Caco-2 (cell line): ENCODE measurements at regions not wholly inside any gene's neighbourhood (a gene's known extent, or its start where the extent isn't known, plus 50 kb on each side); places are given as distances from the start of the nearest gene placed in this dataset.

Experiments used
- BruUV-seq: library from RNA; stranded (reverse); fragments of 400-500 nt; replicated peaks from 2 replicates; lab custom pipeline; 2021; lab: Mats Ljungman, UMichigan
- CTCF ChIA-PET: fragments of 300-600 bp; sonication (Branson Sonifier 250); formaldehyde crosslinking; loops from one replicate; lab custom pipeline; 2022; ENCODE audit warnings: antibody characterized with exemption; lab: Charles Lee
- POLR2A ChIA-PET: fragments of 300-600 bp; sonication (Branson Sonifier 250); formaldehyde crosslinking; loops from one replicate; lab custom pipeline; 2022; ENCODE audit warnings: antibody characterized with exemption; lab: Charles Lee
- DNase-seq, 2 experiments: peaks; one replicate each; pipeline versions ENCODE4 v3.0.0 to v3.0.0-alpha.2; 2020 to 2022
- H3K27me3 ChIP-seq: replicated peaks from 2 replicates; pipeline ENCODE4 v1.6.0; 2011; ENCODE audit warnings: low read length; ENCODE audit not compliant: control insufficient read depth, insufficient read depth
- H3K36me3 ChIP-seq: 2 replicates; pipeline ENCODE4 v1.5.1; 2011; ENCODE audit warnings: low read length; ENCODE audit not compliant: control insufficient read depth, insufficient read depth
- H3K4me1 ChIP-seq: fragments of 250-450 bp; sonication (Bioruptor Pico); 2 replicates; pipeline ENCODE4 v1.5.1; 2020; ENCODE audit warnings: mild to moderate bottlenecking
- H3K4me3 ChIP-seq: 2 replicates; pipeline ENCODE4 v1.5.1; 2011; ENCODE audit warnings: low read depth, mild to moderate bottlenecking, control low read depth, low read length
- H3K9me3 ChIP-seq: fragments of 250-450 bp; sonication (Bioruptor Pico); 2 replicates; pipeline ENCODE4 v1.5.1; 2020; ENCODE audit warnings: mild to moderate bottlenecking, moderate library complexity
- H3K27ac Mint-ChIP-seq: one replicate; pipeline ENCODE4 v1.8.0; 2022; ENCODE audit warnings: mixed read lengths; ENCODE audit not compliant: unreplicated experiment
- H3K27me3 Mint-ChIP-seq: one replicate; pipeline ENCODE4 v1.8.0; 2022; ENCODE audit warnings: mixed read lengths; ENCODE audit not compliant: insufficient read depth, unreplicated experiment
- H3K36me3 Mint-ChIP-seq: one replicate; pipeline ENCODE4 v1.8.0; 2022; ENCODE audit warnings: mild to moderate bottlenecking, mixed read lengths; ENCODE audit not compliant: insufficient read depth, unreplicated experiment
- H3K4me1 Mint-ChIP-seq: one replicate; pipeline ENCODE4 v1.8.0; 2022; ENCODE audit warnings: low read depth, mixed read lengths; ENCODE audit not compliant: unreplicated experiment
- H3K4me3 Mint-ChIP-seq: one replicate; pipeline ENCODE4 v1.8.0; 2022; ENCODE audit warnings: mild to moderate bottlenecking, moderate library complexity, mixed read lengths; ENCODE audit not compliant: unreplicated experiment
- H3K9me3 Mint-ChIP-seq: one replicate; pipeline ENCODE4 v1.8.0; 2022; ENCODE audit warnings: mixed read lengths; ENCODE audit not compliant: unreplicated experiment
- intact Hi-C: fragments of 100-400 bp; cut with micrococcal nuclease; formaldehyde crosslinking; loops from one replicate; pipeline ENCODE4 v1.10.0; 2022; ENCODE audit not compliant: unreplicated experiment
- TF ChIP-seq, protein P1 (sequence below), 2 experiments: fragments of 200-600 bp in 1 of 2; IDR thresholded peaks; 1 replicate in 1 of 2; 2 replicates in 1 of 2; pipeline versions ENCODE4 v1.5.1 to v1.8.0; 2011 to 2022; ENCODE audit warnings: antibody characterized with exemption in 1 of 2, control low read depth in 1 of 2, inconsistent platforms in 1 of 2, low read depth in 1 of 2, low read length in 1 of 2, mild to moderate bottlenecking in 1 of 2, moderate library complexity in 1 of 2; ENCODE audit not compliant: insufficient read depth in 1 of 2, severe bottlenecking in 1 of 2, unreplicated experiment in 1 of 2

DNA sequence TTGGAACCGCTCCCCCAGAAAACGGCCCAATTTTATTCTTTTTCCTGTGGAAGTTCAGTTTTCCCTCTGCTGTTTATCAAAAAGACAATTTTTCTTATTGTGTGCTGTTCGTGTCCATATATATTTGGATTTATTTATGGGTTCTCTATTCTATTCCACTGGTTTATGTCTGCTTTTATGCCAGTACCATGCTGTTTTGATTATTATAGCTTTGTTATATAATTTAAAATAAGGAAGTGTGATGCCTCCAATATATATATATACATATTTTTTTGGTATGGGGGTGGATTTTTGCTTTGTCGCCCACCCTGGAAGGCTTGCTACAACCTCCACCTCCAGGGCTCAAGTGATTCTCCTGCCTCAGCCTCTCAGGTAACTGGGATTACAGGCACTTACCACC, 103.3 kb downstream of the TFAP2B start:
- H3K4me1 Mint-ChIP-seq, result no peaks in the 10 kb centered on the region
- H3K27ac Mint-ChIP-seq, result no peak overlapping the region
- TF ChIP-seq, protein P1, sequence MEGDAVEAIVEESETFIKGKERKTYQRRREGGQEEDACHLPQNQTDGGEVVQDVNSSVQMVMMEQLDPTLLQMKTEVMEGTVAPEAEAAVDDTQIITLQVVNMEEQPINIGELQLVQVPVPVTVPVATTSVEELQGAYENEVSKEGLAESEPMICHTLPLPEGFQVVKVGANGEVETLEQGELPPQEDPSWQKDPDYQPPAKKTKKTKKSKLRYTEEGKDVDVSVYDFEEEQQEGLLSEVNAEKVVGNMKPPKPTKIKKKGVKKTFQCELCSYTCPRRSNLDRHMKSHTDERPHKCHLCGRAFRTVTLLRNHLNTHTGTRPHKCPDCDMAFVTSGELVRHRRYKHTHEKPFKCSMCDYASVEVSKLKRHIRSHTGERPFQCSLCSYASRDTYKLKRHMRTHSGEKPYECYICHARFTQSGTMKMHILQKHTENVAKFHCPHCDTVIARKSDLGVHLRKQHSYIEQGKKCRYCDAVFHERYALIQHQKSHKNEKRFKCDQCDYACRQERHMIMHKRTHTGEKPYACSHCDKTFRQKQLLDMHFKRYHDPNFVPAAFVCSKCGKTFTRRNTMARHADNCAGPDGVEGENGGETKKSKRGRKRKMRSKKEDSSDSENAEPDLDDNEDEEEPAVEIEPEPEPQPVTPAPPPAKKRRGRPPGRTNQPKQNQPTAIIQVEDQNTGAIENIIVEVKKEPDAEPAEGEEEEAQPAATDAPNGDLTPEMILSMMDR (IDR thresholded peaks at IDR 0.05; ENCODE audit: insufficient read depth in 1 of 2, low read depth in 1 of 2, low read length in 1 of 2, severe bottlenecking in 1 of 2, unreplicated experiment in 1 of 2), result no peak
- no peak overlapping the region for H3K4me3 ChIP-seq
- H3K9me3 ChIP-seq, result no peaks in the 10 kb centered on the region
- H3K27me3 Mint-ChIP-seq, result no peaks in the 10 kb centered on the region
- BruUV-seq, result no TSS peak
- POLR2A ChIA-PET, result no interaction called here
- intact Hi-C loops, result no loop called here
- peaks cover 20% of the 10 kb centered on the region for H3K9me3 Mint-ChIP-seq
- CTCF ChIA-PET, result no interaction called here
- no peaks in the 10 kb centered on the region for H3K36me3 ChIP-seq
- H3K4me3 Mint-ChIP-seq, result no peak overlapping the region
- DNase-seq, result no peak
- no peaks in the 10 kb centered on the region for H3K36me3 Mint-ChIP-seq
- H3K27me3 ChIP-seq, result no peaks in the 10 kb centered on the region
- H3K4me1 ChIP-seq, result no peaks in the 10 kb centered on the region

DNA sequence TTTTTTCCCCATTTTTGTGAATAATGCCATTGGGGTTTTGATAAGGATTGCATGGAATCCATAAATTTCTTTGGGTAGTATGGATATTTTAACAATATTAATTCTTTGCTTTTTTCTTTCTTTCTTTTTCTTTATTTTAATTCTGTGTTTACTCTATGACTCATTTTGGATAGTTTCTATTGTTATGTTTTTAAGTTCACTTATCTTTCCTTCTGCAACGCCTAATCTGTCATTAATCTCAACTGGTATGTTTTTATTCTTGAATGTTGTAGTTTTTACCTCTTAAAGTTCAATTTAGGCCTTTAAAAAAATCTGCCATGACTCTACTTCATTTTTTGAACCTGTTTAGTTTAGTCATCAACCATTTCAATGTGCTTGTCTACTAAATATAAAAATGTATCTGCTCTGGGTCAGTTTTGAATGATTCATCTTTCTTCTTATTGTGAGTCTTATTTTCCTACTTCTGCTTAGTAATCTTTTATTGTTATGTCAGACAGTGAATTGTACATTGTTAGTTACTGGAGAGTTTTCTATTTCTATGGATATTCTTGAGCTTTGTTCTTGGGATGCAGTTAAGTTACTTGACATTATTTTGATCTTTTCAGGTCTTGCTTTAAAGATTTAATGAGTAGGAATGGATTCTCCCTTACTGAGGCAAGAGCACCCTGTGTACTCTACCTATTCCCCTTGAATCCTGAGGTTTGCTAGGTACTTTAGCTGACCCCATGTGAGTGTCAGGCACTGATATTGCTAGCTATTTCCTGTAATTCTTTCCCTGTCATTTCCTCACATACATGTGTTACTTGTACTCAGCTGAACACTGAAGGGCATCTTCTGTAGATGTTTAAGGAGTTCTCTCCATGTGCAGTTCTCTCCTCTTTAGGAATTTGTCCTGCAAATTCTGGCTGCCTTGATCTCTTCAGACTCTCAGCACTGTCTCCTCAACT, 104.2 kb downstream of the TFAP2B start:
- POLR2A ChIA-PET, result no interaction called here
- CTCF ChIA-PET, result no interaction called here
- Histone ChIP-seq H3K9me3 (no peaks in the 10 kb centered on the region), H3K27me3 (no peaks in the 10 kb centered on the region), H3K4me1 (no peaks in the 10 kb centered on the region), H3K4me3 (no peak overlapping the region), H3K36me3 (no peaks in the 10 kb centered on the region)
- TF ChIP-seq, protein P1 (IDR thresholded peaks at IDR 0.05; ENCODE audit: insufficient read depth in 1 of 2, low read depth in 1 of 2, low read length in 1 of 2, severe bottlenecking in 1 of 2, unreplicated experiment in 1 of 2), result no peak
- BruUV-seq, result no TSS peak
- Mint-ChIP-seq H3K27ac (no peak overlapping the region), H3K9me3 (peaks cover 20% of the 10 kb centered on the region), H3K27me3 (no peaks in the 10 kb centered on the region), H3K4me3 (no peak overlapping the region), H3K4me1 (no peaks in the 10 kb centered on the region), H3K36me3 (no peaks in the 10 kb centered on the region)
- DNase-seq, result no peak
- intact Hi-C loops, result no loop called here

DNA sequence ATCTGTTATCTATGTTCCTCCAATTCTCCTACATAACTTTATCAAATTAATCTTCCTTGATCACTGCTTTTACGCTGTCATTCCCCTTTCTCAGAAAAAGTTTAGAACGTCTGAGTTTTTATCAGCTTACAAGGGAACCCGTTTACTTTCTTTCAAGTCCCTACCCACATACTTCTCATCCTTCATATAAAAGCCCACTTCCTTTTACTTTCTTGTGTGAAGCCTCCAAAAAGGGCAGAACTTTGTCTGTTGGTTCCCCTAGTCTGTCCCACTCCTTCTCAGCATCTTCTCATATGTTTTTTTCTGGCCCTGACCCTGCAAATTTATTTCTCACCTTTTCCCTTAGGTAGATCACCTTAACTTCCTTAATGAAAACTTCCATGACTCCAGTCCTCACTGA, 106.1 kb downstream of the TFAP2B start:
- ChIA-PET CTCF (no interaction called here), POLR2A (no interaction called here)
- no peaks in the 10 kb centered on the region for H3K9me3 ChIP-seq
- Mint-ChIP-seq H3K9me3 (peaks cover 11% of the 10 kb centered on the region), H3K4me3 (no peak overlapping the region), H3K27ac (no peak overlapping the region), H3K27me3 (no peaks in the 10 kb centered on the region), H3K4me1 (no peaks in the 10 kb centered on the region), H3K36me3 (no peaks in the 10 kb centered on the region)
- no peaks in the 10 kb centered on the region for H3K4me1 ChIP-seq
- intact Hi-C loops, result no loop called here
- DNase-seq, result no peak
- no peaks in the 10 kb centered on the region for H3K36me3 ChIP-seq
- no TSS peak for BruUV-seq
- no peak overlapping the region for H3K4me3 ChIP-seq
- TF ChIP-seq, protein P1 (IDR thresholded peaks at IDR 0.05; ENCODE audit: insufficient read depth in 1 of 2, low read depth in 1 of 2, low read length in 1 of 2, severe bottlenecking in 1 of 2, unreplicated experiment in 1 of 2), result no peak
- no peaks in the 10 kb centered on the region for H3K27me3 ChIP-seq
